ENCODE measurements at regions not wholly inside any gene's neighbourhood (a gene's known extent, or its start where the extent isn't known, plus 50 kb on each side); places are given as distances from the start of the nearest gene placed in this dataset.
"Not testable (repeated sequence)": the region's sequence is repeated elsewhere in the genome, so short reads cannot be mapped to it uniquely, and the experiment has no call there.

GRCh38 chr16:75780669-75781068 lies 54.4 kb upstream of the CPHXL start:
- DNase-seq = no peak

DNA sequence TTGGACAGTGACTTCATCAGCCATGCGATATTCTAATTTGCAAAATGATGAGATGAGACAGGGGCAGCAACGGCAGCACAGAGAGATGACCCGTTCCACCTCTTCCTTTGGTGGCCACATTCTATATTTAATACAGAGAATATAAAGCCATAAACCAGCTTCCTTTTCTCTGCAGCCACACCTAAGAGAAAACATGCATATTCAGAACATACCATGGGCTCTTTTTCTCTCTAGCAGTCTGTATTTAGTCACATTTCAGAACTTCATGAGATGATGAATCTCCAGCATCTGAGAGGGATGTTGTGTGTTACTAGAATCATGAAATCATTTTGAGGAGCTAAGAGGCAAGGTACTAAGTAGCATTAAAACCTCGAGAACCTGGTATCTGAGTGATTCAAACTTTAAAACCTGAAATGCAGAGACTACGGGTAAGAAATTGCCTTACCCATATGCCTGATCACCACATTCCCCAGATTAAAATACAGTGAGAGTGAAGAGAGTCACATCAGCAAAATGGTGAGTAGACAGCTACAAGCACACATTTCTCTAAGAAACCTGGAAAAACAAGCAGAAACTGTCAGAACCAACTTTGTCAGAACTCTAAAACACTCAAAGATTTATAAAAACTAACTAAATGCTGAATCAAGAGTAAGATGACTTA lies 55.5 kb upstream of the CPHXL start:
- DNase-seq = no peak

GRCh38 chr16:75787440-75787839 lies 61.1 kb upstream of the CPHXL start:
- no peak for DNase-seq

DNA sequence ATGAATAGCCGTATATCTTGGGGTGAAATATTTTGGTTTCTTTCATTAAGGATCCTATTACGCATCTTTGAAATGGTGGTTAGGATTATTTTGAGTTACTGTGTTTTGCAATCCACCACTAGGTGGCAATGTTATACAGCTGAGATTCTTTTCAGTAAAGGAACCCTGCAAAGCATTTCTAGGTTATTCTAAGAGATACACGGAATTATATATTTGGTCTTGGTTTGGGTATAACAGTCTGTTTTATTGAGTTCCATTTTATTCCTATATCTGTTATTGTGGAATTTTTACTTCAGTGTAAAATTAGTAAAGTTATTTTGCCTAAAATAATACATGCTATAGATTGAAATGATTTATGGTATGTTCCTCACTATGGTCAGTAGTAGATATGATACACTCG lies 62.9 kb upstream of the CPHXL start:
- peak; percentile 2 for DNase-seq

DNA sequence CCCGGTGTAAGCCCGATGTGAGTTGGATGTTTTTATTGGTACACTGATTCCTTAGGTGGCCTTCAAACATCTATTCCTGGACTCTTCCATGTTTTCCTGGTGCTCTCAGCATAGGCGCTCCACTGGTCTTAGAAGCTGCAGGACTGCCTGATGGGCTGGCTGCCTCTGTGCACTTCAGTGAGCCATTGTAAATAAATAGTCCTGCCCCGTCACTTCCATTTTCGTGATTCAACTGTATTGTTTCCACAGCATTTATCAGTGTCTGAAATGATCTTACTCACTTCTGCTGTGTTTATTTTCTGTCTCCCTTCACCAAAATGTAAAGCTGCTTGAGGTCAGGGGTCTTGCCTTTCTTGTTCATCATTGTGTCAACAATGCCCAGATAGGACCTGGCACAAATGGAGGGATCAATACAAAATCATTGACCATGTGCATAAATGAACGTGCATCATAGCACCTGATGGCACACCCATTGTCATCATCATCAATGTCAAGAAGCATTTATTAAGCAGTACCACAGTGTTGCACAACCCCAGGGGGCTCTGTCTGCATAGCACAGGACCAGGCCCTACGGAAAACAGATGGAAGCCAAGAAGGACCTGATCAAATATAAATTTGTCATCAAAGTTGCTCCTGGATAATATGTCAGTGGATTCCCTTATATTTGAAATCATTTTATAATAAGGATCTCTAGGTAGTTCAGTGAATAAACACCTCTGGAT lies 66.6 kb upstream of the CPHXL start:
- no peak for DNase-seq

DNA sequence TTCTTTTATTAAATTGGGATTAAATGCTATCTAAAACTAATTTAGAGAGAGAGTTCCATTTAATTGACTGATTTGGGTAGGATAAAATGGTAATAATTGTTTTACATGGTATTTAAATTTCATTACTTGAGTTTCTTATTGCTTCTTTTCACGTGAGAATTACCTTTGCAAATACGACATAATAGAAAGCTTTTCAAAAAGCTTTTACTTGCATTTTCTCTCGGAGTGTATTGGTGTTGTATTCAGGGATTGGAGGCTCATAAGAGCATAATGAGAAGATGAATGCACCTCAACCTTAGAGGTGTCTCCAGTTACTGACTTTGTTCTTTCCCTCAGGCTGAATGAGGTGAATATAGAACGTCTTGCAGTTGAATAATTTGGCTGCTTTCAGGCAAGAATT lies 67.4 kb upstream of the CPHXL start:
- no peak for DNase-seq

DNA sequence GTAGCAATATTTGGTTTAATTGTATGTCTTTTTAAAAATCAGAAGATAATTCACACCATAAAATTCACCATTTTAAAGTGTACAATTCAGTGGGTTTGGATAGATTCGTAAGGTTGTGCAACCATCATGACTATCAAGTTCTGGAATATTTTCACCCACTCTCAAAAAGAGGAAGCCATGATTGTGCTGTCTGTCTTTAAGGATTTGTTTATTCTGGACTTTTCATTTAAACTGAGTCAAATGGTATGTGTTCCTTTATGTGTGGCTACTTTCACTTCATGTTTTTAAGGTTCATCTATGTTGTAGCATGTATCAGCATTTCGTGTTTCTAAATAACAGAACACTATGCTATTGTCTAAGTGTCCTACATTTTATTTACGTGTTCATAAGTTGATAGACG lies 68.1 kb upstream of the CPHXL start:
- no peak for DNase-seq

DNA sequence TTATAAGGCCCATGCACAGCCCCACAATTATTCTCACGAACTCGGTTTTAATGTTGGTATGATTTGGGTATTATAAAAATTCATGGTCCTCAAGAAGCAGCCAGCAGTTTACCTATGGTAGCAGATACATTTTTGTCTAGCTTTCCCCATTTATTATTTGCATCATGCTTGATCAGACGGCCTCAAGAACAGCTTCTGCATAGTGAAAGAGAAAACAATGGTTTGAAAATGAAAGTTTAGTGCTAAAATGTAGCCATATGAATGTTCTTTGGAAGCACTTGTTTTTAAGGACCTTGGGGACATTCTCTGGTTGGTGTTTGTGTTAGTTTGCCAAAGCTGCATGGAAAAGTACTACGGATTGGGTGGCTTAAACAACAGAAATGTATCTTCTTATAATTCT lies 72.4 kb upstream of the CPHXL start:
- DNase-seq = no peak

DNA sequence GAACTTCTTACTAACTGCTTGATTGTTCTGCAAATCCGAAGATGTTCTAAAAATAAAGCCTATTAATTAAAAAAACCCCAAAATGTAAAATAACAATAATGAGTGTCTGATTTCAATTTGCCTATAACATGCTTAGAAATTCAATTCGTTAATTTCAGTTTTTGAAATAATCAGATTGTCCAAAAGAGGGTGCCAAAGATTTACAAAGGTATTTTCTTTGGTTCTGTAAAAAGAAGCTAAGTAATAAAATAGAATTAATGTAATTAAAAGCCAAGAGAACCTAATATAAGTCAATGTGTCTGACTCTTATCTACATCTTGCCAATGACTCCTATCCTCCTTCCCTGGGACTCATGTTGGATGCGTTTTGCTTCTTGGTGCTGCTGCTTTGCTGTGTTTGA lies 75.0 kb upstream of the CPHXL start:
- no peak for DNase-seq

GRCh38 chr16:75803753-75804152 lies 77.5 kb upstream of the CPHXL start:
- no peak for DNase-seq

DNA sequence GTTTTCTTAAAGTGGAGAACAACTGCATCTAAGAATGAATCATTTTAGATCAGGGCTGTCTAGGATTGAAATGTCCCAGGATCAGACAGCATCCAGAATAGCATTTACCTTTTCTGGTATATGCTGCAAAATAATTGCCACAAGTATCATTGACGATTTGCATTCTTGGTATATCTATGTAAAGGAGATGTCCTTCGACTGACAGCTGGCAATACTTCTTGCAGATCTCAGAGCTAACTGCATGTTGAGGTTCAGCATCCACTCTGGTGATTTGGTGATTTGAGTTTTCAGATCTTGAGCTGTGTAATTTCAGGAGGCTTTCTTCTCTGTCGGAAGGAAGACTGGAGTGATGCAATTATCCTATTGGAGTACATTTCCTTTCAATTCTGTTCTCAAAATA lies 78.1 kb upstream of the CPHXL start:
- DNase-seq = no peak

- DNase-seq = no peak
These were observed 79.7 kb upstream of the CPHXL start for GRCh38 chr16:75805946-75806345.

GRCh38 chr16:75806487-75806886 lies 80.2 kb upstream of the CPHXL start:
- no peak for DNase-seq

GRCh38 chr16:75810342-75810741 lies 84.1 kb upstream of the CPHXL start:
- DNase-seq = no peak

- no peak for DNase-seq
These were observed 84.8 kb upstream of the CPHXL start for GRCh38 chr16:75811020-75811634.

GRCh38 chr16:75818491-75818890 lies 92.2 kb upstream of the CPHXL start:
- DNase-seq = no peak

DNA sequence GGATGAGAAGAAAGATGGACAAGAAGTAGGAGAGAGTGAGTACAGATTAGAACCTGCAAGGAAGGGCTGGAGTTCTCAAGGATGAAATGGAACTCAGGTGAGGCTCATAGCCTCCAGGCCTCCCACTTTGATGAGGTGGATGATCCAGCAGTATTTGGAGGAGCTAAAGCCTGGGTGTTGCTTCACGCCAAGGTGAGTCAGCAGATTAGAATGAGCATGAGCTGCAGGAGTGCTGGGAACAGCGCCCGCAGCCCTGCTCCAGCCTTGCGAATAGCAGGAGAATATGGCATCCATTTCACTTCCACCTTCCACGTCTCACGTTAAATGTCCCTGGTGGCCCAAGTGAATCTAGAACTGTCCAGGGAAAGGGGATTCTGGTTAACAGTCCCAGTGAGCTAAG lies 94.4 kb upstream of the CPHXL start:
- DNase-seq = no peak

GRCh38 chr16:75821117-75821516 lies 94.8 kb upstream of the CPHXL start:
- no peak for DNase-seq

GRCh38 chr16:75825750-75826149 lies 99.5 kb upstream of the CPHXL start:
- DNase-seq = not testable (repeated sequence)

DNA sequence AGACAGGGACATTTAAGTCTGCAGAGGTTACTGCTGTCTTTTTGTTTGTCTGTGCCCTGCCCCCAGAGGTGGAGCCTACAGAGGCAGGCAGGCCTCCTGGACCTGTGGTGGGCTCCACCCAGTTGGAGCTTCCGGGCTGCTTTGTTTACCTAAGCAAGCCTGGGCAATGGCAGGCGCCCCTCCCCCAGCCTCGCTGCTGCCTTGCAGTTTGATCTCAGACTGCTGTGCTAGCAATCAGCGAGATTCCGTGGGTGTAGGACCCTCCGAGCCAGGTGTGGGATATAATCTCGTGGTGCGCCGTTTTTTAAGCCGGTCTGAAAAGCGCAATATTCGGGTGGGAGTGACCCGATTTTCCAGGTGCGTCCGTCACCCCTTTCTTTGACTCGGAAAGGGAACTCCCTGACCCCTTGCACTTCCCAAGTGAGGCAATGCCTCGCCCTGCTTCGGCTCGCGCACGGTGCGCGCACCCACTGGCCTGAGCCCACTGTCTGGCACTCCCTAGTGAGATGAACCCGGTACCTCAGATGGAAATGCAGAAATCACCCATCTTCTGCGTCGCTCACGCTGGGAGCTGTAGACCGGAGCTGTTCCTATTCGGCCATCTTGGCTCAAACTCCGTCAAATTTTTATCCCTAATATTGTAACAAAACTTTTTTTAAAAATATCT lies 101.2 kb upstream of the CPHXL start:
- not testable (repeated sequence) for DNase-seq

- not testable (repeated sequence) for DNase-seq
These were observed 107.1 kb upstream of the CPHXL start for GRCh38 chr16:75833385-75833784.

DNA sequence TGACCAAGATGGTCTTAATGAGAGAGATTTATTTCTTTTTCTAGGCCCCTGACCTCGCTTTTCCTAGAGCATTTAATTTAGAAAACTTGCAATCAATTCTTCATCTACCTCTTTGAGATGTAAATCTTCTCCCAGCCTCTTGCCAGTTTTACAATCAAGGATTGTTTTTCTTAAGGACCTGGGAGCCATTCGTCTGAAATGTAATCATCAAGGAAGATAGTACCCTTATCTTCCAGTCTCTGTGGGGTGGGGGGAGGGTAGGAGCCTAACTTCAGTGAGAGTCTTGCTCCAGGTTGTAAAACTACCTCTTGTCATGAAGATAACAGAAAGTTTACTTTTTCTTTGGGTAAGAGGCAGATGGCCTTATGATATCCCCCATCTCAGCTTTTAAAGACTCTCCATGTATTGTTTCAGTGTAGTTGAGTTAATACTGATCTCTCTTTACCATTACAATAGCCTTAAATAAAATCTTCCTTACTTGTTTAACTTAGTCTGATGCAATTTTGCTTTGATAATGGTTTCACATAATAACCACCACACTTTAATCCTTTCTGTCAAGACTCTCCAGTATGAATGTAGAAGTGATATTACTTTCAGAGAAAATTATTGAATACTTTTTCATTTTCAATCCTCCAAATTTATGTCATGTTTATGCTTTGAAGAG lies 110.2 kb upstream of the CPHXL start:
- no peak for DNase-seq

GRCh38 chr16:75837264-75837663 lies 111.0 kb upstream of the CPHXL start:
- DNase-seq = no peak

All from NCI-H1105 (cell line).